GM19351 (cell line): ENCODE measurements at regions not wholly inside any gene's neighbourhood (a gene's known extent, or its start where the extent isn't known, plus 50 kb on each side); places are given as distances from the start of the nearest gene placed in this dataset.
A peak's percentile ranks its signal among the peaks of the same experiment; 100 is the strongest.

Experiments used
- ATAC-seq: cut with Tn5 transposase; IDR thresholded peaks from one replicate; pipeline ENCODE4 v1.9.1; 2021; ENCODE audit warnings: mild to moderate bottlenecking, moderate library complexity; ENCODE audit not compliant: unreplicated experiment

DNA sequence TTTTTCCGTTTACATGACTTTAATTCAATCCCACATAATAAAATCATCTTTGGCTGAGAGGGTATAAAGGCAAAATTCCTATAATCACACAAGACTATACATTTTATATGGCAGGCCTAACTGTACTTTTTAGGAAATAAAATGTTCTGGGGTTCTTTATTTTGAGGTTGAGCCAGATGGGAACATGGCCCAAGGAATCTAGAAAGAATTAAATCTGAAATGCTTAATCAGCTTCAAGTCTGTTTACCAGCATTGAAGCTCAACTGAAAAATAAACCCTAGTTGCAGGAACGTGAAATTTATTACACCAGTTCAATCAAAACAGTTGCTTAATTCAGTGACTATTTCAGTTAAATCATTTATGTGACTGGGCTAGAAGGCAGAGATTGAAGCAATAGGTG lies 191.0 kb upstream of the BTG1 start:
- no peak for ATAC-seq

- no peak for ATAC-seq
Observed at GRCh38 chr12:92335831-92336230, 190.2 kb upstream of the BTG1 start.

- ATAC-seq: no peak
Observed at GRCh38 chr12:92334552-92334951, 188.9 kb upstream of the BTG1 start.

DNA sequence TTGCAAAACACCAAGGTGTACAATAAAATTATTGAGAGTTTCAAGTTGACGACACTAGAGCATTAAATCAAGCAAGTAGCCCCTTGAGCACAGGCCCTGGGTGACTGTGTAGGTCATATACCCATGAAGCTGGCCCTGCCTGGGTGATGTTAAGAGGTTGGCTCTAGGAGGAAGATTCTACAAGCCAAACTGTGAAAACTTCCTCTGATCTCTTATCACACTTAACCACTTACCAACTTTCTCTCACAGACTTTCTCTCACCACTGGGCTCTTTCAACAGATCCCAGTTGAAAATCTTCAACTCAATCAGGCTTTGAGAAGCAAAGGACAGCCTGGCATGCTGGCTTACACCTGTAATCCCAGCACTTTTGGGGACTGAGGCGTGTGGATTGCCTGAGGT lies 186.9 kb upstream of the BTG1 start:
- ATAC-seq: no peak

- ATAC-seq: no peak
Observed at GRCh38 chr12:92331383-92331782, 185.7 kb upstream of the BTG1 start.

DNA sequence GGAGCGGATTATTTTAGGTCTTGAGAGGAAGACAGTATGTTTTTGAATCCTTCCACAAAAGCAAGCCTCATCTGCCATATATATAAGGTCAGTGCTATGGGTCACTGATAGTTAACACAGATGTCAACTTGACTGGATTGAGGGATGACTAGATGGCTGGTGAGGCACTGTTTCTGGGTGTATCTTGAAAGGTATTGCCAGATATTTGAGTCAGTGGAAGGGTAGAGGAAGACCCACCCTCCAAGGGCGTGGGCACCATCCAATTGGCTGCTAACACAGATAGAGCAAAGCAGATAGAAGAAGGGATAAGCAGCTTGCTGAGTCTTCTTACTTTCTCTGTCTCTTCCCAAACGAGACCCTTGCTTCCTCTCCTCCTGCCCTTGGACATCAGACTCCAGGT lies 185.0 kb upstream of the BTG1 start:
- no peak for ATAC-seq

DNA sequence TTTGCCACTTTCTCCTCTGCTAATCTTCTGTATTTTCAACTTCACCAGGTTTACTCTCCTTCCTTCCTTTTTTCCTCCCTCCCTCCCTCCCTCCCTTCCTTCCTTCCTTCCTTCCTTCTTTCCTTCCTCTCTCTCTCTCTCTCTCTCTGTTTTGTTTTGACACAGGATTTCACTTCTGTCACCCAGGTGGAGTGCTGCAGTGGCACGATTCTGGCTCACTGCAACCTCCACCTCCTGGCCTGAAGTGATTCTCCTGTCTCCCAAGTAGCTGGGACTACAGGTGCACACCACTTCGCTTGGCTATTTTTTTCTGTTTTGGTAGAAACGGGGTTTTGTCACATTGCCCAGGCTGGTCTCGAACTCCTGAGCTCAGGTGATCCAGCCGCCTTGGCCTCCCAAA lies 181.2 kb upstream of the BTG1 start:
- no peak for ATAC-seq

GRCh38 chr12:92324849-92325500 lies 179.3 kb upstream of the BTG1 start:
- ATAC-seq: no peak

DNA sequence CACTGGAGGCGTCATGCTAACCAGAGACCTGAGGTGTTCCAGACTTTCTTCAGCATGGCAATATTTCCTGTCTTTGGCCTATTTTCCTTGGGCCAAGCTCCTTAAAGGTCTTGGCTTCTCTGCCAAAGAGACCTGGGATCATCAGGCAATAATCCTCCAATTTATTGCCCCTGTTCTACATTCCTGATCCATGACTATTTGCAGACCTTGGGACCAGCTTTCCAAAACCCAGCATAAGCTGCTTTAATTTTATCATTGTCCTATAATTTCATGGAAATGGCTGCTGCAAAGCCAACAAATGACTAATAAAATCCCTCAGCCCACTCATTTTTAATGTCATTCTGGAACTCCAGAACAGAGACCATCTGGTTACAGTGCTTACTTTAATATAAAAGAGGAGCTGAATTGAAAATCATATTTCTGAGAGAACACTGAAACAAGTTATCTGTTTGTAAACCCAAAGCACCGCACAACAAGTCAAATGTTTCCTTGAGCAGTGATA lies 166.9 kb upstream of the BTG1 start:
- no peak for ATAC-seq

DNA sequence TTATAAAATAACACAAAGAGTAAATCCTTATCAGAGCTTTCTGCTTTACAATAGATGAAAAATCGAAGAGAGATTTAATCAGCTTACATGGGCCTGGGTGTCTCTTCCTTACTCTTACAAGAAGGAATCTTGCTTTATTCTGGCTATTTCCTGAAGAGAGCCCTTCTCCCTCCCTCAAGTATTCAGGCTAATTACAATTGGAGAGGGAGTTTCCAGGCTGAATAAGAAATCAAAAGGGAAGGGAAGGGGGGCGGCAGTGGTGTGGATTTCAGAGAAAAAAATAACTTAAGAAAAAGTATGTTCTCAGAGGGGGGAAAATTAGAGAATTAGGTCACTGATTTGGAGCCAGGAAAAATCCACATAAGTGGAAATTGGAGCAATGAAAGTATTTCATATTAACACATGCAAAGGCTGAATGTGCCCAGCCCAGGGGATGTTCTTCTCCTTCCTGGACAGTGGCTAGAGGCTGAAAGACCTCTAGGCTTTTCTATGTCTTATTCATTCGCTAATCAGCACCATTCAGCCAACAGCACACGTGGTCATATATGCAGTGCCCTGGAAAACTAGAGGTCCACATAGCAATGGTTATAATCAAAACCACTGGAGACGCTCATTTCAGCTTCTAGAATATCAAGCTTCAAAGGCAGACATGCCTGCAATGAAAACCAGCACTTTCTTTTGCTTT lies 158.9 kb upstream of the BTG1 start:
- no peak for ATAC-seq

- no peak for ATAC-seq
Observed at GRCh38 chr12:92302041-92302829, 156.6 kb upstream of the BTG1 start.

DNA sequence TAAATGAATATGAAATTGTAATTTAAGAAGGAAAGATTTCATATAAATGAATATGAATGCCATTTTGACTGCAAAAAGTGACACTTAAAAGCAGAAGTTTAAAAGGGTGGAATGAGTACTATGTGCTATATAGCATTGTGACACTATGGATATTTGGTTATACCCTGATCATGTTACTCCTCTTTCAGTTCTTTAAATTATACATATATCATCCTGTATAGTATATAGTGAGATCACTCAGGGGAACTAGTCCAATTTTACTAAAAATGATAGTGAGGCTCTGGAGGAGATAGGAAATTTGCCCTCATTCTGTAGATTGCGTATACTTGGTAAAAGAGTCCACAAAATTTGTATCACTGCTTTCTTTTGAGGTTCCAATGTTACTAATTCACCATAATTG lies 155.7 kb upstream of the BTG1 start:
- ATAC-seq: peak; percentile 51

GRCh38 chr12:92300777-92301176 lies 155.1 kb upstream of the BTG1 start:
- no peak for ATAC-seq

GRCh38 chr12:92299744-92300143 lies 154.1 kb upstream of the BTG1 start:
- no peak for ATAC-seq

DNA sequence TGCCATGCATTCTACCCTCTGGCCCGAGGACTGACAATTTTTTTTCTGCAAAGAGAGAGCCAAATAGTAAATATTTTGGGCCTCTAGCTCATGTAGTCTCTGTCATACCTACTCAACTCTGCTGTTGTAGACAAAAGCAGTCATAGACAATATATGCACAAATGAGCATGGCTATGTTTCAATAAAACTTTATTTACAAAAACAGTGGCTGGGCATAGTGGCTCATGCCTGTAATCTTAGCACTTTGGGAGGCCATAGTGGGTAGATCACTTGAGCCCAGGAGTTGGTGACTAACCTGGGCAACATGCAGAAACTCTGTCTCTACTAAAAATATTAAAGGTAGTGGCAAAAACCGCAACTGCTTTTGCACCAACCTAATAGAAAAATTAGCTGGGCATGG lies 153.7 kb upstream of the BTG1 start:
- no peak for ATAC-seq

GRCh38 chr12:92297932-92298696 lies 152.5 kb upstream of the BTG1 start:
- peak; percentile 38 for ATAC-seq

DNA sequence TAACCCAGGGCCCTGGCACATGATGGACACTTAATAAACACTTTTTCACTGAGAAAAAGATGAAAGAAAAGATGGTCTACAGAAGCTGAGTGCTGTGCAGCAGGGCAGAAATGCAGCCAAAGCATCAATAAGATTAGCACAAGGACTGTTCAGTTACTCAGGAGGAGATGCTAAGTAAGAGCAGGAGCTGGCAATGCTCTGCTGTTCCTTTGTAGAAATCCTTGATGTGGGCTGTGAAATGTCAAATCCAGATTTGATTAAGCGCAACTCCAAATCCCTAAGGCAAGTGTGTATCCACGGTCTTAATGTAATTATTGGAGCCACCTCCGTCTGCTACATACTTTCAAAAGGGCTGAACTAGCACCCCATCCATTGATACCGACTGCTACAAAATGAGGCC lies 151.8 kb upstream of the BTG1 start:
- ATAC-seq: no peak

GRCh38 chr12:92295523-92295922 lies 149.9 kb upstream of the BTG1 start:
- no peak for ATAC-seq

DNA sequence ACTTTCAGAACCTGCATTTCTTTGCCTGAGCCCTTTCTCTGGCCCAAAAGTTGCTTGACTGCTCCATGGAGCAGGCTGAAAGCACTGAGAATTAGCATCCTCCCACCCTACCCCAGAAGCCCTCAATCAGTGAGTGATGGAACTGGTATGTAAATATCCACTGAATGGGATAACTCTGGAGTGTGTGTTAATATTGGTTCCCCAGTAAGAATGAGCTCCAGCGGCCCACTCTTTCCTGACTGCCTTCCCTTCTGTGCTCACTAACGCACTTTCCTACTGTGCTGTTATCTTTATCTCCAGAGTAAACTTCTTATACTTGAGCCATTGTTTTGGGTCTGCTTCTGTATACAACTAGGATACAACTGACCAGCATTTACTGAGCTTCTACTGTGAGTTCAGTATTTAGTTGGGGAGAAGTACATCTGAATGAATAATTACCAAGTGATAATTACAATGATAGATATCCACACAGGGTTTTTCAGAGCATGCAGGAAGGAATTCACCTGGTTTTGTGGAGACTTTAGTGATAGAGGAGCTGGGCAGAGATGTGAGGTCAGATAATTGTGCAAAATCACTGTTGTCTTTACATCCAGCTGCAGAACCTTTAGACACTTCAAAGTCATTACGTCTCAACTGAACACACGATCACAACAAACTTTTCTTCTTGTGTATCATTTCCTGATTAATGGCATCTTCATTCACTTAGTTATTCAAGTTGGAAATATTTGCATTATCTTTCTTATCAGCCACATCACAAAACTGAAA lies 149.2 kb upstream of the BTG1 start:
- ATAC-seq: no peak

DNA sequence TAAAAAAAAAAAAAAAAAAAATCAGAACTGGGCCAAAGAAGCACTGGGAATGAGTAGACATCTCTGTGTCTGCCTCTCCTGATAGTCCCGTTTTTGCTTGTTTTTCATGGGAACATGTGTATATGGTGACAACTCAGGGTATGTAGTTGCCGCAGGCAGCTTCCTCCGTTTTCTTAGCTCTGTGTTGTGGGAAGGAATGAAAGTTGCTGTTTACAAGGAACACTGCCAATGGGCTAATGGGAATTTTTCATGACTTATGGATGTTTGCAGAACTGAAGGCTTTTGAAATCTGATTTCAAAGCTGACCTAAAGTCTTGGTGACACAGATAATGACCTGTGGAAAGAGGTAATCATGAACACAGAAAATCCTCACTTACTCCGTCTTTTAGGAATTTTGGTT lies 146.4 kb upstream of the BTG1 start:
- ATAC-seq: no peak
